ENCODE measurements at regions not wholly inside any gene's neighbourhood (a gene's known extent, or its start where the extent isn't known, plus 50 kb on each side); places are given as distances from the start of the nearest gene placed in this dataset.
A peak's percentile ranks its signal among the peaks of the same experiment; 100 is the strongest.

- no peaks in the 10 kb centered on the region for H3K79me2 ChIP-seq (ENCODE audit: insufficient read depth, low read length)
- no peak overlapping the region for H3K4me3 Mint-ChIP-seq
- no peak overlapping the region for H3K56ac ChIP-seq (ENCODE audit: insufficient read length, low read depth, low read length)
- no peaks in the 10 kb centered on the region for H3K4me1 ChIP-seq (ENCODE audit: insufficient read depth, low read length)
- no peak overlapping the region for H3T11ph ChIP-seq (ENCODE audit: low read length)
- H3K79me1 ChIP-seq (ENCODE audit: insufficient read depth, low read depth, low read length, poor library complexity, severe bottlenecking), result no peaks in the 10 kb centered on the region
- H2BK15ac ChIP-seq (ENCODE audit: low read depth, low read length), result no peak overlapping the region
- no CpG with 5 or more reads among the region's 6 CpGs for WGBS (ENCODE audit: extremely low coverage, insufficient read length, low lambda C conversion rate)
- no peak overlapping the region for H2BK120ac ChIP-seq (ENCODE audit: low read depth, low read length, poor library complexity, severe bottlenecking)
- H2BK12ac ChIP-seq (ENCODE audit: insufficient read length, low read depth, low read length), result no peak overlapping the region
- TF ChIP-seq CTCF (conservative IDR thresholded peaks at IDR 0.05), result no peak
- H3K23me2 ChIP-seq (ENCODE audit: insufficient read length, low read depth, low read length, poor library complexity, severe bottlenecking), result no peaks in the 10 kb centered on the region
- H4K5ac ChIP-seq (ENCODE audit: insufficient read length, low read depth, low read length), result no peak overlapping the region
- no peak overlapping the region for H3K23ac ChIP-seq (ENCODE audit: insufficient read length, low read depth, low read length)
- no peak overlapping the region for H2AK5ac ChIP-seq (ENCODE audit: insufficient read length, low read length)
- no peak overlapping the region for H2BK5ac ChIP-seq (ENCODE audit: insufficient read length, low read length)
- no peak overlapping the region for H2BK20ac ChIP-seq (ENCODE audit: low read depth, low read length, poor library complexity, severe bottlenecking)
- no peak overlapping the region for H4K91ac ChIP-seq (ENCODE audit: insufficient read length, low read depth, low read length)
- H3K27me3 ChIP-seq (ENCODE audit: insufficient read depth, low read length), result no peaks in the 10 kb centered on the region
- H3K18ac ChIP-seq (ENCODE audit: insufficient read length, low read depth, low read length), result no peak overlapping the region
- no peaks in the 10 kb centered on the region for H3K9me3 ChIP-seq (ENCODE audit: control insufficient read depth, low read depth, low read length)
- no peaks in the 10 kb centered on the region for H3K27me3 Mint-ChIP-seq (ENCODE audit: low read depth)
- H3K9ac ChIP-seq (ENCODE audit: extremely low read depth, insufficient read length, low read length), result no peak overlapping the region
- 0 out of 4 replicates have a peak, but pooled peaks cover 0 to 2% of the 10 kb centered on the region in 2 experiments for H3K4me1 Mint-ChIP-seq
- no peak overlapping the region for H4K8ac ChIP-seq (replicated peaks; ENCODE audit: insufficient read length, low read depth, low read length)
- DNase-seq, result no peak
- H3K36me3 Mint-ChIP-seq (ENCODE audit: insufficient read depth in 1 of 3, low read depth in 3 of 3), result no peaks in the 10 kb centered on the region
- no peaks in the 10 kb centered on the region for H4K20me1 ChIP-seq (ENCODE audit: control insufficient read depth, insufficient read depth, insufficient read length)
- H2AFZ ChIP-seq (ENCODE audit: low read length), result no peak overlapping the region
- no peak overlapping the region for H3K4me2 ChIP-seq (ENCODE audit: insufficient read depth, insufficient read length, low read length)
- no peak overlapping the region for H3K14ac ChIP-seq (ENCODE audit: insufficient read depth, low read length)
- no peak overlapping the region for H3K27ac ChIP-seq (ENCODE audit: insufficient read length, low read depth, low read length)
- no peaks in the 10 kb centered on the region for H3K9me3 Mint-ChIP-seq
- H3K27ac Mint-ChIP-seq, result peak overlapping the region in 1 of 3 experiments; percentile 82; a peak in 2 of 7 replicates
- no peak overlapping the region for H3K4ac ChIP-seq (ENCODE audit: low read depth, low read length)
Observed at GRCh38 chr1:90384193-90384592, 332.9 kb downstream of the BARHL2 start.
